SK-N-SH treated with all-trans-retinoic acid at 6 μM for 48 hours (cell line): ENCODE measurements at regions not wholly inside any gene's neighbourhood (a gene's known extent, or its start where the extent isn't known, plus 50 kb on each side); places are given as distances from the start of the nearest gene placed in this dataset.

ENCODE experiments used
- ATAC-seq: fragments of 200-7000 bp; cut with Tn5 transposase; 3 replicates; pipeline ENCODE4 v1.9.1; 2020; ENCODE audit warnings: mild to moderate bottlenecking, moderate library complexity
- ARNTL ChIP-seq: fragments of 450-650 bp; formaldehyde crosslinking; IDR thresholded peaks from 2 replicates; pipeline ENCODE4 v1.5.0; 2020; ENCODE audit warnings: low read depth, mild to moderate bottlenecking, moderate library complexity, borderline replicate concordance
- BACH2 ChIP-seq: fragments of 250-450 bp; sonication (Bioruptor Pico); IDR thresholded peaks from 2 replicates; pipeline ENCODE4 v1.9.0; 2021; ENCODE audit warnings: mild to moderate bottlenecking, borderline replicate concordance
- CSDC2 ChIP-seq: fragments of 250-450 bp; sonication (Bioruptor Pico); IDR thresholded peaks from 2 replicates; pipeline ENCODE4 v1.5.0; 2020; ENCODE audit warnings: mild to moderate bottlenecking, moderate library complexity
- ESRRG ChIP-seq: fragments of 250-450 bp; sonication (Bioruptor Pico); IDR thresholded peaks from 2 replicates; pipeline ENCODE4 v1.6.1; 2021; ENCODE audit warnings: mild to moderate bottlenecking
- GLIS3 ChIP-seq: fragments of 250-450 bp; sonication (Bioruptor Pico); IDR thresholded peaks from 2 replicates; pipeline ENCODE4 v1.5.0; 2020; ENCODE audit warnings: mild to moderate bottlenecking, moderate library complexity
- ISL1 ChIP-seq: fragments of 250-450 bp; sonication (Bioruptor Pico); IDR thresholded peaks from 2 replicates; pipeline ENCODE4 v2.1.2; 2022; ENCODE audit warnings: mild to moderate bottlenecking, moderate library complexity
- OSR1 ChIP-seq: fragments of 250-450 bp; sonication (Bioruptor Pico); IDR thresholded peaks from 2 replicates; pipeline ENCODE4 v1.8.0; 2022; ENCODE audit warnings: moderate library complexity, mild to moderate bottlenecking, inconsistent platforms
- PPARA ChIP-seq: fragments of 250-450 bp; sonication (Bioruptor Pico); IDR thresholded peaks from 2 replicates; pipeline ENCODE4 v1.5.0; 2020; ENCODE audit warnings: mild to moderate bottlenecking, borderline replicate concordance
- RARB ChIP-seq: fragments of 250-450 bp; sonication (Bioruptor Pico); IDR thresholded peaks from 2 replicates; pipeline ENCODE4 v1.8.0; 2021; ENCODE audit warnings: mild to moderate bottlenecking, moderate library complexity
- SNAI2 ChIP-seq: fragments of 250-450 bp; sonication (Bioruptor Pico); IDR thresholded peaks from 2 replicates; pipeline ENCODE4 v1.5.0; 2020; ENCODE audit warnings: mild to moderate bottlenecking, moderate library complexity
- TCF4 ChIP-seq: fragments of 250-450 bp; sonication (Bioruptor Pico); IDR thresholded peaks from 2 replicates; pipeline ENCODE4 v1.8.0; 2021; ENCODE audit warnings: mild to moderate bottlenecking, moderate library complexity, borderline replicate concordance
- TOX ChIP-seq: fragments of 250-450 bp; sonication (Bioruptor Pico); IDR thresholded peaks from 2 replicates; pipeline ENCODE4 v1.8.0; 2021; ENCODE audit warnings: mild to moderate bottlenecking, moderate library complexity, borderline replicate concordance
- ZC3H10 ChIP-seq: fragments of 250-450 bp; sonication (Bioruptor Pico); IDR thresholded peaks from 2 replicates; pipeline ENCODE4 v1.5.1; 2021; ENCODE audit warnings: mild to moderate bottlenecking, moderate library complexity
- ZFP3 ChIP-seq: fragments of 250-450 bp; sonication (Bioruptor Pico); IDR thresholded peaks from 2 replicates; pipeline ENCODE4 v1.5.0; 2020; ENCODE audit warnings: mild to moderate bottlenecking, moderate library complexity
- ZFP30 ChIP-seq: fragments of 450-650 bp; formaldehyde crosslinking; IDR thresholded peaks from 2 replicates; pipeline ENCODE4 v1.5.0; 2022; ENCODE audit warnings: mild to moderate bottlenecking, moderate library complexity
- ZNF565 ChIP-seq: fragments of 450-650 bp; formaldehyde crosslinking; conservative IDR thresholded peaks from 2 replicates; pipeline ENCODE4 v1.5.0; 2020; ENCODE audit warnings: low read depth, mild to moderate bottlenecking, moderate library complexity
- ZNF70 ChIP-seq: fragments of 450-650 bp; formaldehyde crosslinking; IDR thresholded peaks from 2 replicates; pipeline ENCODE4 v1.5.0; 2020; ENCODE audit warnings: mild to moderate bottlenecking, moderate library complexity
- ZNF8 ChIP-seq: fragments of 450-650 bp; formaldehyde crosslinking; IDR thresholded peaks from 2 replicates; pipeline ENCODE4 v1.5.0; 2020; ENCODE audit warnings: mild to moderate bottlenecking, moderate library complexity
- TF ChIP-seq, protein P1 (sequence below): fragments of 250-450 bp; sonication (Bioruptor Pico); IDR thresholded peaks from 2 replicates; pipeline ENCODE4 v1.8.0; 2020; ENCODE audit warnings: mild to moderate bottlenecking, moderate library complexity, borderline replicate concordance
- TF ChIP-seq, protein P2 (sequence below): fragments of 250-450 bp; sonication (Bioruptor Pico); IDR thresholded peaks from 2 replicates; pipeline ENCODE4 v1.5.0; 2020; ENCODE audit warnings: mild to moderate bottlenecking, moderate library complexity
- TF ChIP-seq, protein P3 (sequence below): fragments of 250-450 bp; sonication (Bioruptor Pico); IDR thresholded peaks from 2 replicates; pipeline ENCODE4 v1.5.1; 2021; ENCODE audit warnings: mild to moderate bottlenecking, moderate library complexity
- TF ChIP-seq, protein P4 (sequence below): fragments of 250-450 bp; sonication (Bioruptor Pico); IDR thresholded peaks from 2 replicates; pipeline ENCODE4 v1.5.1; 2020; ENCODE audit warnings: low read depth, mild to moderate bottlenecking, moderate library complexity

DNA sequence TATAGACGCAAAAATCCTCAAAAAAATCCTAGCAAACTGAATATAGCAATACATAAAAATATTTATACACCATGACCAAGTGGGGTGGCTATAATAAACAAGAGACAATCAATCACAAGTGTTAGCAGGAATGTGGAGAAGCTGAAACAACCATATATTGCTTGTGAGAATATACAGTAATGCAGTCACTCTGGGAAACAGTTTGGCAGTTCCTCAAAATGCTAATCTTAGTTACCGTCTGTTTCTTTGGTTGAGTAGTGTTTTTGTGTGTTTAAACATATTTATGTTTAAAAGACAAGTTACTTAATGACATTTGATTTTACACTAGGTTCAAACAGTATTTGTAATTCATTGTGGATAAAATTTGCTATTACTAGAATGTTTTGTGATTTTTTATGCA lies 792.0 kb downstream of the LTN1 start:
- no peak for TF ChIP-seq ARNTL
- no peak for TF ChIP-seq SNAI2 (CRISPR knock-in tag)
- TF ChIP-seq, protein P1, sequence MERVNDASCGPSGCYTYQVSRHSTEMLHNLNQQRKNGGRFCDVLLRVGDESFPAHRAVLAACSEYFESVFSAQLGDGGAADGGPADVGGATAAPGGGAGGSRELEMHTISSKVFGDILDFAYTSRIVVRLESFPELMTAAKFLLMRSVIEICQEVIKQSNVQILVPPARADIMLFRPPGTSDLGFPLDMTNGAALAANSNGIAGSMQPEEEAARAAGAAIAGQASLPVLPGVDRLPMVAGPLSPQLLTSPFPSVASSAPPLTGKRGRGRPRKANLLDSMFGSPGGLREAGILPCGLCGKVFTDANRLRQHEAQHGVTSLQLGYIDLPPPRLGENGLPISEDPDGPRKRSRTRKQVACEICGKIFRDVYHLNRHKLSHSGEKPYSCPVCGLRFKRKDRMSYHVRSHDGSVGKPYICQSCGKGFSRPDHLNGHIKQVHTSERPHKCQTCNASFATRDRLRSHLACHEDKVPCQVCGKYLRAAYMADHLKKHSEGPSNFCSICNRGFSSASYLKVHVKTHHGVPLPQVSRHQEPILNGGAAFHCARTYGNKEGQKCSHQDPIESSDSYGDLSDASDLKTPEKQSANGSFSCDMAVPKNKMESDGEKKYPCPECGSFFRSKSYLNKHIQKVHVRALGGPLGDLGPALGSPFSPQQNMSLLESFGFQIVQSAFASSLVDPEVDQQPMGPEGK (CRISPR knock-in tag), result no peak
- no peak for TF ChIP-seq RARB (CRISPR knock-in tag)
- TF ChIP-seq ZNF8 (CRISPR knock-in tag), result no peak
- TF ChIP-seq ZFP3, result no peak
- no peak for TF ChIP-seq ZNF70 (CRISPR knock-in tag)
- TF ChIP-seq ZFP30, result no peak
- no peak for TF ChIP-seq GLIS3
- no peak for TF ChIP-seq ZC3H10 (CRISPR knock-in tag)
- TF ChIP-seq ESRRG (CRISPR knock-in tag), result no peak
- TF ChIP-seq, protein P2, sequence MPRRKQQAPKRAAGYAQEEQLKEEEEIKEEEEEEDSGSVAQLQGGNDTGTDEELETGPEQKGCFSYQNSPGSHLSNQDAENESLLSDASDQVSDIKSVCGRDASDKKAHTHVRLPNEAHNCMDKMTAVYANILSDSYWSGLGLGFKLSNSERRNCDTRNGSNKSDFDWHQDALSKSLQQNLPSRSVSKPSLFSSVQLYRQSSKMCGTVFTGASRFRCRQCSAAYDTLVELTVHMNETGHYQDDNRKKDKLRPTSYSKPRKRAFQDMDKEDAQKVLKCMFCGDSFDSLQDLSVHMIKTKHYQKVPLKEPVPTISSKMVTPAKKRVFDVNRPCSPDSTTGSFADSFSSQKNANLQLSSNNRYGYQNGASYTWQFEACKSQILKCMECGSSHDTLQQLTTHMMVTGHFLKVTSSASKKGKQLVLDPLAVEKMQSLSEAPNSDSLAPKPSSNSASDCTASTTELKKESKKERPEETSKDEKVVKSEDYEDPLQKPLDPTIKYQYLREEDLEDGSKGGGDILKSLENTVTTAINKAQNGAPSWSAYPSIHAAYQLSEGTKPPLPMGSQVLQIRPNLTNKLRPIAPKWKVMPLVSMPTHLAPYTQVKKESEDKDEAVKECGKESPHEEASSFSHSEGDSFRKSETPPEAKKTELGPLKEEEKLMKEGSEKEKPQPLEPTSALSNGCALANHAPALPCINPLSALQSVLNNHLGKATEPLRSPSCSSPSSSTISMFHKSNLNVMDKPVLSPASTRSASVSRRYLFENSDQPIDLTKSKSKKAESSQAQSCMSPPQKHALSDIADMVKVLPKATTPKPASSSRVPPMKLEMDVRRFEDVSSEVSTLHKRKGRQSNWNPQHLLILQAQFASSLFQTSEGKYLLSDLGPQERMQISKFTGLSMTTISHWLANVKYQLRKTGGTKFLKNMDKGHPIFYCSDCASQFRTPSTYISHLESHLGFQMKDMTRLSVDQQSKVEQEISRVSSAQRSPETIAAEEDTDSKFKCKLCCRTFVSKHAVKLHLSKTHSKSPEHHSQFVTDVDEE, result no peak
- TF ChIP-seq, protein P3, sequence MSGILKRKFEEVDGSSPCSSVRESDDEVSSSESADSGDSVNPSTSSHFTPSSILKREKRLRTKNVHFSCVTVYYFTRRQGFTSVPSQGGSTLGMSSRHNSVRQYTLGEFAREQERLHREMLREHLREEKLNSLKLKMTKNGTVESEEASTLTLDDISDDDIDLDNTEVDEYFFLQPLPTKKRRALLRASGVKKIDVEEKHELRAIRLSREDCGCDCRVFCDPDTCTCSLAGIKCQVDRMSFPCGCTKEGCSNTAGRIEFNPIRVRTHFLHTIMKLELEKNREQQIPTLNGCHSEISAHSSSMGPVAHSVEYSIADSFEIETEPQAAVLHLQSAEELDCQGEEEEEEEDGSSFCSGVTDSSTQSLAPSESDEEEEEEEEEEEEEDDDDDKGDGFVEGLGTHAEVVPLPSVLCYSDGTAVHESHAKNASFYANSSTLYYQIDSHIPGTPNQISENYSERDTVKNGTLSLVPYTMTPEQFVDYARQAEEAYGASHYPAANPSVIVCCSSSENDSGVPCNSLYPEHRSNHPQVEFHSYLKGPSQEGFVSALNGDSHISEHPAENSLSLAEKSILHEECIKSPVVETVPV (CRISPR knock-in tag), result no peak

DNA sequence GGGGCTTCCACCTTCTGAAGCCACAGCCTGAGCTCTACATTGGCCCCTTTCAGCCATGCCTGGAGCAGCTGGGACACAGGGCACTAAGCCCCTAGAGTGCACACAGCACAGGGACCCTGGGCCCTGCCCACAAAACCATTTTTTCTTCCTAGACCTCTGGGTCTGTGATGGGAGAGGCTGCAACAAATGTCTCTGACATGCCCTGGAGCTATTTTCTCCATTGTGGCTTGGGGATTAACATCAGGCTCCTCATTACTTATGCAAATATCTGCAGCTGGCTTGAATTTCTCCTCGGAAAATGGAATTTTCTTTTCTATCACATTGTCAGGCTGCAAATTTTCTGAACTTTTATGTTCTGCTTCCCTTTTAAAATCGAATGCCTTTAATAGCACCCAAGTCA lies 795.7 kb downstream of the LTN1 start:
- no peak for TF ChIP-seq RARB (CRISPR knock-in tag)
- TF ChIP-seq ISL1 (CRISPR knock-in tag), result no peak
- no peak for TF ChIP-seq TCF4 (CRISPR knock-in tag)
- TF ChIP-seq TOX, result no peak
- TF ChIP-seq ZNF565 (CRISPR knock-in tag), result no peak
- no peak for TF ChIP-seq ESRRG (CRISPR knock-in tag)
- TF ChIP-seq ARNTL, result no peak
- no peak for TF ChIP-seq ZC3H10 (CRISPR knock-in tag)
- no peak for TF ChIP-seq ZNF8 (CRISPR knock-in tag)
- TF ChIP-seq OSR1 (CRISPR knock-in tag), result no peak
- TF ChIP-seq, protein P4, sequence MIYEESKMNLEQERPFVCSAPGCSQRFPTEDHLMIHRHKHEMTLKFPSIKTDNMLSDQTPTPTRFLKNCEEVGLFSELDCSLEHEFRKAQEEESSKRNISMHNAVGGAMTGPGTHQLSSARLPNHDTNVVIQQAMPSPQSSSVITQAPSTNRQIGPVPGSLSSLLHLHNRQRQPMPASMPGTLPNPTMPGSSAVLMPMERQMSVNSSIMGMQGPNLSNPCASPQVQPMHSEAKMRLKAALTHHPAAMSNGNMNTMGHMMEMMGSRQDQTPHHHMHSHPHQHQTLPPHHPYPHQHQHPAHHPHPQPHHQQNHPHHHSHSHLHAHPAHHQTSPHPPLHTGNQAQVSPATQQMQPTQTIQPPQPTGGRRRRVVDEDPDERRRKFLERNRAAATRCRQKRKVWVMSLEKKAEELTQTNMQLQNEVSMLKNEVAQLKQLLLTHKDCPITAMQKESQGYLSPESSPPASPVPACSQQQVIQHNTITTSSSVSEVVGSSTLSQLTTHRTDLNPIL, result no peak
- TF ChIP-seq BACH2 (CRISPR knock-in tag), result no peak
- no peak for ATAC-seq

More for the DNA sequence above, 792.0 kb downstream of the LTN1 start:
- ATAC-seq, result no peak

DNA sequence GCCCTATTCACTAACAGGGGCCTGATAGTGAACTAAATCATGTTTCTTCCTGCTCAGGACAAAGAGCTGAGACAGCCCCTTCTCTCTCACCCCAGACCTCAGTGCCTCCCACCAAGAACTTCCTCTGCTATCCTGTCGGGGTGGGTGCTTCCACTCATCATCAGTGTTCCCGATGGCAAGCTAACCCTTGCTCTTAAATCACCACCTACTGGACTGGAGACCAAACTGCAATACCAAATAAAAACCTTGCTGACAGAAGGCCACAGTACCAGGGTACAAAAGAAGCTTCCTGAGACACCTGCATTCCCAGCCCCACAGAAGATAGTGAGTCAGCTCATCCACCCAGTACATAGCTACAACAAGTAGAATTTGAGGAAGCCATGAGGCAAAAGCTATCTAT lies 799.5 kb downstream of the LTN1 start:
- TF ChIP-seq, protein P3 (CRISPR knock-in tag), result no peak
- no peak for TF ChIP-seq ARNTL
- TF ChIP-seq, protein P1 (CRISPR knock-in tag), result no peak
- no peak for TF ChIP-seq ZNF70 (CRISPR knock-in tag)
- no peak for TF ChIP-seq PPARA (CRISPR knock-in tag)
- no peak for TF ChIP-seq ZFP3
- TF ChIP-seq RARB (CRISPR knock-in tag), result no peak
- TF ChIP-seq CSDC2, result no peak
- no peak for TF ChIP-seq ZFP30
- TF ChIP-seq GLIS3, result no peak
- TF ChIP-seq, protein P2, result no peak
- TF ChIP-seq OSR1 (CRISPR knock-in tag), result no peak
- no peak for ATAC-seq
